ENCODE measurements at regions not wholly inside any gene's neighbourhood (a gene's known extent, or its start where the extent isn't known, plus 50 kb on each side); places are given as distances from the start of the nearest gene placed in this dataset.

DNA sequence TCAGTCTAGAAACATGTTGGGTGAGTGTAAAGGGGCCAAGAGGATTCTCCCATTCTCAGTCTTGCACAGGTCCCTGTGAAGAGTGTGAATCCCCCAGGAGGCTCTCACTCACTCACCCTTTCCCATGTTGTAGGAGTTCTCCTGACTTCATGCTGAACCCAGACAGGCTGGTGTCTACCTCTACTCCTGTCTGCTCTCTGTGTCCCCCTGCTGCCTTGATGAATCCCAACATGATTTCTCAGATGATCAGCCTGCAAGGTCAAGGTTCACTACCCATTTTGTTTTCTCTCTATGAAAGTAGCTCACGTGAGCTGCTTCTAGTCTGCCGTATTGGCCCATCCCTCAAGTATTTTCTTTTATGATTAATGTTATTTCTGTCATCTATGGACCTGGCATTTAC lies 500.6 kb downstream of the ETS1 start:
- H3K36me3 ChIP-seq (replicated peaks in 1 of 2; ENCODE audit: insufficient read depth in 1 of 2, low read depth in 2 of 2), result no peaks in the 10 kb centered on the region
- no peak overlapping the region for H3K4me3 ChIP-seq
- intact Hi-C loops (cut with DNase I), result no loop called here
- TF ChIP-seq POLR2A (IDR thresholded peaks at IDR 0.05), result no peak
- TF ChIP-seq, protein P1, sequence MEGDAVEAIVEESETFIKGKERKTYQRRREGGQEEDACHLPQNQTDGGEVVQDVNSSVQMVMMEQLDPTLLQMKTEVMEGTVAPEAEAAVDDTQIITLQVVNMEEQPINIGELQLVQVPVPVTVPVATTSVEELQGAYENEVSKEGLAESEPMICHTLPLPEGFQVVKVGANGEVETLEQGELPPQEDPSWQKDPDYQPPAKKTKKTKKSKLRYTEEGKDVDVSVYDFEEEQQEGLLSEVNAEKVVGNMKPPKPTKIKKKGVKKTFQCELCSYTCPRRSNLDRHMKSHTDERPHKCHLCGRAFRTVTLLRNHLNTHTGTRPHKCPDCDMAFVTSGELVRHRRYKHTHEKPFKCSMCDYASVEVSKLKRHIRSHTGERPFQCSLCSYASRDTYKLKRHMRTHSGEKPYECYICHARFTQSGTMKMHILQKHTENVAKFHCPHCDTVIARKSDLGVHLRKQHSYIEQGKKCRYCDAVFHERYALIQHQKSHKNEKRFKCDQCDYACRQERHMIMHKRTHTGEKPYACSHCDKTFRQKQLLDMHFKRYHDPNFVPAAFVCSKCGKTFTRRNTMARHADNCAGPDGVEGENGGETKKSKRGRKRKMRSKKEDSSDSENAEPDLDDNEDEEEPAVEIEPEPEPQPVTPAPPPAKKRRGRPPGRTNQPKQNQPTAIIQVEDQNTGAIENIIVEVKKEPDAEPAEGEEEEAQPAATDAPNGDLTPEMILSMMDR (IDR thresholded peaks at IDR 0.05), result no peak
- WGBS, 2 donors, result 85 to 92% methylated on average over 2 of the region's 2 CpGs
- no peaks in the 10 kb centered on the region for H3K27me3 ChIP-seq
- no peaks in the 10 kb centered on the region for H3K4me1 ChIP-seq
- DNase-seq, result no peak
- no peaks in the 10 kb centered on the region for H3K9me3 ChIP-seq
- no peak overlapping the region for H3K27ac ChIP-seq
- no peak for ATAC-seq

DNA sequence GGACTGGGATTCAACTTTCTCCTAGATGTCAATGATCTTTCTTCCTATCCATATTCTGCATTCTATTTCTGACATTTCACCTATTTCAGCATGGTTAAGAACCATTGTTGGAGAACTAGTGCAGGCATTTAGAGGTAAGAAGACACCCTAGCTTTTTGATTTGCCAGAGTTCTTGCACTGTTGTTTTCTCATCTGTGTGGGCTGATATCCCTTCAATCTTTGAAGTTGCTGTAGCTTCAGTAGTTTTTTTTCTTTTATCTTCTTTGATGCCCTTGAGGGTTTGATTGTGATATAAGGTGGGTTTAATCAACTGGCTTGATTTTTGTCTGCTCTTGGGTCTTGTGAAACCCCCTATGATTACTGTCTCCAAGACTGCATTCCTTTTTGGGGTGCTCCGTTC lies 502.1 kb downstream of the ETS1 start:
- H3K4me1 ChIP-seq, result no peaks in the 10 kb centered on the region
- DNase-seq (no peak), ATAC-seq (no peak)
- no peaks in the 10 kb centered on the region for H3K9me3 ChIP-seq
- TF ChIP-seq, protein P1 (IDR thresholded peaks at IDR 0.05), result no peak
- no peak for TF ChIP-seq POLR2A (IDR thresholded peaks at IDR 0.05)
- no peaks in the 10 kb centered on the region for H3K36me3 ChIP-seq (replicated peaks in 1 of 2; ENCODE audit: insufficient read depth in 1 of 2, low read depth in 2 of 2)
- intact Hi-C loops (cut with DNase I), result no loop called here
- H3K4me3 ChIP-seq, result no peak overlapping the region
- H3K27ac ChIP-seq, result no peak overlapping the region
- H3K27me3 ChIP-seq, result no peaks in the 10 kb centered on the region
- 28 to 100% methylated on average over 1 of the region's 1 CpG for WGBS, 2 donors

DNA sequence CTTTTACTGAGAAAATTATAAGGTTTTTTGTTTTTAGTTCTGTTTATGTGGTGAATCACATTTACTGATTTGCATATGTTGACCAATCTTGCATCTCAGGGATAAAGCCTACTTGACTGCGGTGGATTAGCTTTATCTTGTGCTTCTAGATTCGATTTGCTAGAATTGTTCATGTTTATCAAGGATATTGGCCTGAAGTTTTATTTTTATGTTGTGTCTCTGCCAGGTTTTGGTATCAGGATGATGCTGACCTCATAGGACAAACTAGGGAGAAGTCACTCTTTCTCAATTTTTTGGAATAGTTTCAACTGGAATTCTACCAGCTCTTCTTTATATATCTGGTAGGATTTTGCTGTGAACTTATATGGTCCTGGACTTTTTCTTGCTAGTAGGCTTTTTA lies 504.8 kb downstream of the ETS1 start:
- no peak for ATAC-seq
- intact Hi-C loops (cut with DNase I), result no loop called here
- Histone ChIP-seq H3K27me3 (no peaks in the 10 kb centered on the region), H3K9me3 (no peaks in the 10 kb centered on the region), H3K36me3 (replicated peaks in 1 of 2; ENCODE audit: insufficient read depth in 1 of 2, low read depth in 2 of 2) (no peaks in the 10 kb centered on the region), H3K27ac (no peak overlapping the region), H3K4me1 (no peaks in the 10 kb centered on the region), H3K4me3 (no peak overlapping the region)
- no peak for DNase-seq
- WGBS, 2 donors, result 62 to 80% methylated on average over 2 of the region's 2 CpGs
- no peak for TF ChIP-seq POLR2A (IDR thresholded peaks at IDR 0.05)
- TF ChIP-seq, protein P1 (IDR thresholded peaks at IDR 0.05), result no peak

DNA sequence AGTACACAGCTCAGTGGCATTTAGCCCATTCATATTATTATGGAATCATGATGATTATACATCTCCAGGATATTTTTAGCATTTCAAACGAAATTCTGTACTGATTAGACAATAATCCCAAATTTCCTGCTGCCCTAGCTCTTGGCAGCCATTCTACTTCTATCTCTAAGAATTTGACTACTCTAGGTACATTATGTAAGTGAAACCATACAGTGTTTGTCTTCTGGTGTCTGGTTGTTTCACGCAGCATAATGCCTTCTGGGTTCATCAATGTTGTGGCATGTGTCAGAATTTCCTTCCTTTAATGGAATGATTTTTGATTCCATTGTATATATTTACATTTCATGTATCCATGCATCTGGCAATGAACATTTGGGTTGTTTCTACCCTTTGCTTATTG lies 517.7 kb downstream of the ETS1 start:
- no peak for DNase-seq
- H3K9me3 ChIP-seq, result no peaks in the 10 kb centered on the region
- no peak for TF ChIP-seq POLR2A (IDR thresholded peaks at IDR 0.05)
- TF ChIP-seq, protein P1 (IDR thresholded peaks at IDR 0.05), result no peak
- H3K27ac ChIP-seq, result no peak overlapping the region
- no peaks in the 10 kb centered on the region for H3K4me1 ChIP-seq
- intact Hi-C loops (cut with DNase I), result no loop called here
- no peak overlapping the region for H3K4me3 ChIP-seq
- no peak for ATAC-seq
- H3K27me3 ChIP-seq, result no peaks in the 10 kb centered on the region
- 46 to 53% methylated on average over 2 of the region's 2 CpGs for WGBS, 2 donors
- no peaks in the 10 kb centered on the region for H3K36me3 ChIP-seq (replicated peaks in 1 of 2; ENCODE audit: insufficient read depth in 1 of 2, low read depth in 2 of 2)

DNA sequence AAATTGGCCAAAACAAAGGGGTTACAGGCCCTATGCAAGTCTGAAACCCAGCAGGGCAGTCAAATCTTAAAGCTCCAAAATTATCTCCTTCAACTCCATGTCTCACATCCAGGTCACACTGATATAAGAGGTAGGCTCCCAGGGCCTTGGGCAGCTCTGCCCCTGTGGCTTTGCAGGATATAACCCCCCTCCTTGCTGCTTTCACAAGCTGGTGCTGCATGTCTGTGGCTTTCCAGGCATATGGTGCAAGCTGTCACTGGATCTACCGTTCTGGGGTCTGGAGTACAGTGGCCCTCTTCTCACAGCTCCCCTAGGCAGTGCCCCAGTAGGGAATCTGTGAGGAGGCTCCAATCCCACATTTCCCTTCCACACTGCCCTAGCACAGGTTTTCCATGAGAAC lies 519.6 kb downstream of the ETS1 start:
- Histone ChIP-seq H3K27ac (no peak overlapping the region), H3K27me3 (no peaks in the 10 kb centered on the region), H3K9me3 (no peaks in the 10 kb centered on the region), H3K36me3 (replicated peaks in 1 of 2; ENCODE audit: insufficient read depth in 1 of 2, low read depth in 2 of 2) (no peaks in the 10 kb centered on the region), H3K4me3 (no peak overlapping the region), H3K4me1 (no peaks in the 10 kb centered on the region)
- 70 to 80% methylated on average over 1 of the region's 1 CpG for WGBS, 2 donors
- intact Hi-C loops (cut with DNase I), result no loop called here
- ATAC-seq, result no peak
- DNase-seq, result no peak
- TF ChIP-seq POLR2A (IDR thresholded peaks at IDR 0.05), result no peak
- TF ChIP-seq, protein P1 (IDR thresholded peaks at IDR 0.05), result no peak

Measured in body of pancreas (tissue), 4 donors.